ENCODE measurements at regions not wholly inside any gene's neighbourhood (a gene's known extent, or its start where the extent isn't known, plus 50 kb on each side); places are given as distances from the start of the nearest gene placed in this dataset.

DNA sequence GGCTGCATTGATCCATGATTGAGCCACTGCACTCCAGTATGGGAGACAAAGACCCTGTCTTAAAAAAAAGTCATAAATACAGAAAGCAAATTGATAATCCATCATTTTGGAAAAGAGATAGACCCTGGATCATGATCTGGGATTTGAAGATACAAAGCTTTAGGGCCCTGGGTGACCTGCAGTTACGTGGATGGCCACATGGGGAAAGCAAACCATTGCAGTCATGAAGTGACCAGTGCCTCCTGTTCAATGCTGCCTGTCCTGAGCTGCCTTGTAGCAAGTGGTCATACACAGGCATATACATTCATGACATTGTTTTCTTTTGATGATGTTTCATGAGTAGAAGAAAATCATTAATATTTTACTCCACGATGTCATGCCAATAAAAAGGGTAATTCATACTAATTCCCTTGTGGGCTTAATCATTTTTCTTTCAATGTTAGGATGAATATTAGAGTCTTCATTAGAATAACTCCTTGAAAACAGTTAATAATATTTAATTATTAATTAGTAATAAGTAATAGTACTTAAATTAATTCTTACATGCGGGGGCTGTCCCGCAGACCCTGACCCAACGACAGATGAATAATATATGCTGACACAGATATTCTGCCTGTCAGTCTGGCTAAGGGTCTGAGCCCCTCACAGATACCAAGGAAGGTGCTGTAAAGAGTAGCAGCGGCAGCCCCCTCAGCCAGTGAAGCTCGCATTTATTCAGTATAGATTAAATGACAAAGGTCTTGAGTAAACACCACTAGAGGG, 109.0 kb upstream of the UNC13C start:
- no peak for TF ChIP-seq REST (IDR thresholded peaks at IDR 0.05; ENCODE audit: insufficient read depth in 1 of 2, low read depth in 2 of 2, low read length in 2 of 2)
- no peak for TF ChIP-seq POLR2AphosphoS5 (IDR thresholded peaks at IDR 0.05; ENCODE audit: low read depth, low read length)
- no peak for TF ChIP-seq FOXP2 (optimal IDR thresholded peaks at IDR 0.05; ENCODE audit: borderline replicate concordance, extremely low read depth, extremely low read length, insufficient read depth)

All from PFSK-1 (cell line).